H1 (cell line): ENCODE measurements at regions not wholly inside any gene's neighbourhood (a gene's known extent, or its start where the extent isn't known, plus 50 kb on each side); places are given as distances from the start of the nearest gene placed in this dataset.
"Not testable (repeated sequence)": the region's sequence is repeated elsewhere in the genome, so short reads cannot be mapped to it uniquely, and the experiment has no call there.

ENCODE experiments used
- CTCF ChIA-PET: fragments of 300-600 bp; sonication (Branson Sonifier 250); formaldehyde crosslinking; loops from one replicate; lab custom pipeline; 2021; ENCODE audit not compliant: partially characterized antibody; lab: Charles Lee
- POLR2A ChIA-PET: fragments of 300-600 bp; sonication (Branson Sonifier 250); formaldehyde crosslinking; loops from one replicate; lab custom pipeline; 2021; ENCODE audit warnings: inconsistent platforms; ENCODE audit not compliant: partially characterized antibody; lab: Charles Lee
- DNase-seq, 2 experiments: peaks; one replicate each; pipeline versions ENCODE4 v3.0.0 to v3.0.0-alpha.2; 2010 to 2022; ENCODE audit warnings: low spot score in 2 of 2, low read depth in 1 of 2, mixed read lengths in 1 of 2
- FAIRE-seq: peaks from 2 replicates; lab custom pipeline; 2011; peaks lifted over from hg19 to GRCh38; lab: Jason Lieb, UNC
- H2AFZ ChIP-seq: 2 replicates; pipeline ENCODE4 v1.8.1; 2012; ENCODE audit warnings: low read length, inconsistent platforms
- H2AK5ac ChIP-seq: 2 replicates; pipeline ENCODE4 v1.6.1; 2013; ENCODE audit warnings: low read depth, low read length
- H2BK120ac ChIP-seq: replicated peaks from 2 replicates; pipeline ENCODE3; 2013; ENCODE audit warnings: low read depth, low read length, inconsistent platforms
- H2BK12ac ChIP-seq: 2 replicates; pipeline ENCODE4 v1.6.1; 2013; ENCODE audit warnings: low read depth, low read length
- H2BK15ac ChIP-seq: 2 replicates; pipeline ENCODE4 v1.6.1; 2013; ENCODE audit warnings: low read length
- H2BK20ac ChIP-seq: 2 replicates; pipeline ENCODE4 v1.6.1; 2013; ENCODE audit warnings: low read length
- H2BK5ac ChIP-seq: 2 replicates; pipeline ENCODE4 v1.6.1; 2013; ENCODE audit warnings: low read depth, low read length
- H3K14ac ChIP-seq: 2 replicates; pipeline ENCODE4 v1.6.1; 2013; ENCODE audit warnings: inconsistent platforms; ENCODE audit not compliant: insufficient read length
- H3K18ac ChIP-seq: 2 replicates; pipeline ENCODE4 v1.6.1; 2013; ENCODE audit warnings: low read length; ENCODE audit errors: extremely low read depth
- H3K23ac ChIP-seq: 2 replicates; pipeline ENCODE4 v1.6.1; 2013; ENCODE audit warnings: inconsistent platforms; ENCODE audit not compliant: insufficient read length
- H3K23me2 ChIP-seq: 2 replicates; pipeline ENCODE4 v1.6.1; 2013; ENCODE audit warnings: low read depth, low read length
- H3K27ac ChIP-seq: 2 replicates; pipeline ENCODE4 v1.6.1; 2011; ENCODE audit warnings: low read depth, low read length, inconsistent platforms
- H3K27me3 ChIP-seq, 4 experiments: replicated peaks in 1 of 4; 1 replicate in 1 of 4; 2 replicates in 3 of 4; pipeline versions ENCODE4 v1.6.1 to v1.8.1; 2011 to 2013; ENCODE audit warnings: low read length in 3 of 4, mild to moderate bottlenecking in 3 of 4, inconsistent platforms in 2 of 4, mixed read lengths in 2 of 4, moderate library complexity in 1 of 4; ENCODE audit not compliant: control insufficient read depth in 3 of 4, insufficient read depth in 3 of 4; ENCODE audit errors: extremely low read depth in 1 of 4
- H3K36me3 ChIP-seq, 4 experiments: 2 replicates each; pipeline versions ENCODE4 v1.6.1 to v1.8.1; 2011 to 2013; ENCODE audit warnings: mild to moderate bottlenecking in 4 of 4, low read length in 3 of 4, moderate library complexity in 2 of 4, control low read depth in 1 of 4, inconsistent platforms in 1 of 4; ENCODE audit not compliant: insufficient read depth in 4 of 4, control insufficient read depth in 2 of 4
- H3K4ac ChIP-seq: replicated peaks from 2 replicates; pipeline ENCODE3; 2013; ENCODE audit warnings: low read length, low read depth, mixed read lengths, inconsistent platforms; ENCODE audit not compliant: insufficient read length
- H3K4me1 ChIP-seq, 4 experiments: replicated peaks in 1 of 4; 1 replicate in 1 of 4; 2 replicates in 3 of 4; pipeline versions ENCODE4 v1.6.1 to v1.8.1; 2011 to 2013; ENCODE audit warnings: low read length in 3 of 4, inconsistent platforms in 2 of 4, mixed read lengths in 1 of 4; ENCODE audit not compliant: insufficient read depth in 4 of 4, control insufficient read depth in 3 of 4
- H3K4me2 ChIP-seq, 2 experiments: 2 replicates each; pipeline versions ENCODE4 v1.6.1 to v1.8.1; 2011 to 2013; ENCODE audit warnings: low read depth in 2 of 2, low read length in 2 of 2, control low read depth in 1 of 2, inconsistent platforms in 1 of 2, mild to moderate bottlenecking in 1 of 2; ENCODE audit not compliant: insufficient read depth in 1 of 2
- H3K4me3 ChIP-seq, 4 experiments: fragments of 200-600, 300-600 bp in 1 of 4; sonication (generic), shearing (Covaris generic), sonication (Bioruptor Twin) in 1 of 4; 2 replicates each; pipeline versions ENCODE4 v1.5.1 to v1.8.1; 2011 to 2016; ENCODE audit warnings: low read length in 4 of 4, low read depth in 3 of 4, control low read depth in 2 of 4, inconsistent platforms in 2 of 4, mild to moderate bottlenecking in 2 of 4, mixed read lengths in 1 of 4, moderate library complexity in 1 of 4; ENCODE audit not compliant: insufficient read depth in 2 of 4; ENCODE audit errors: extremely low read depth in 1 of 4
- H3K56ac ChIP-seq: replicated peaks from 2 replicates; pipeline ENCODE3; 2013; ENCODE audit warnings: low read depth, mild to moderate bottlenecking, mixed read lengths, low read length, inconsistent platforms; ENCODE audit not compliant: insufficient read length
- H3K79me1 ChIP-seq: 2 replicates; pipeline ENCODE4 v1.6.1; 2013; ENCODE audit warnings: low read depth, low read length, control low read depth
- H3K79me2 ChIP-seq, 2 experiments: 2 replicates each; pipeline versions ENCODE4 v1.6.1 to v1.8.1; 2012 to 2013; ENCODE audit warnings: low read length in 2 of 2, mild to moderate bottlenecking in 2 of 2, inconsistent platforms in 1 of 2; ENCODE audit not compliant: insufficient read depth in 2 of 2, control insufficient read depth in 1 of 2
- H3K9ac ChIP-seq, 4 experiments: replicated peaks in 1 of 4; 1 replicate in 1 of 4; 2 replicates in 3 of 4; pipeline versions ENCODE4 v1.6.1 to v1.8.1; 2011 to 2013; ENCODE audit warnings: low read depth in 3 of 4, low read length in 3 of 4, control low read depth in 2 of 4, mild to moderate bottlenecking in 2 of 4, moderate library complexity in 2 of 4, inconsistent platforms in 1 of 4; ENCODE audit errors: extremely low read depth in 1 of 4
- H3K9me3 ChIP-seq, 2 experiments: 2 replicates each; pipeline versions ENCODE4 v1.6.1 to v1.8.1; 2012 to 2013; ENCODE audit warnings: mild to moderate bottlenecking in 2 of 2, moderate library complexity in 2 of 2, control low read depth in 1 of 2, inconsistent platforms in 1 of 2, low read depth in 1 of 2, low read length in 1 of 2, mixed read lengths in 1 of 2; ENCODE audit not compliant: insufficient read depth in 2 of 2
- H4K20me1 ChIP-seq, 2 experiments: replicated peaks in 1 of 2; 2 replicates each; pipeline versions ENCODE3 to v1.8.1; 2011 to 2013; ENCODE audit warnings: inconsistent platforms in 2 of 2, low read length in 2 of 2, mild to moderate bottlenecking in 1 of 2; ENCODE audit not compliant: insufficient read depth in 2 of 2, control insufficient read depth in 1 of 2
- H4K5ac ChIP-seq: 2 replicates; pipeline ENCODE4 v1.6.1; 2013; ENCODE audit warnings: low read length, low read depth, mixed read lengths, inconsistent platforms; ENCODE audit not compliant: insufficient read length
- H4K8ac ChIP-seq: 2 replicates; pipeline ENCODE4 v1.8.0; 2013; ENCODE audit warnings: mild to moderate bottlenecking, moderate library complexity, low read length, inconsistent platforms; ENCODE audit not compliant: insufficient read depth; ENCODE audit errors: extremely low read depth
- H4K91ac ChIP-seq: replicated peaks from 2 replicates; pipeline ENCODE3; 2013; ENCODE audit warnings: low read length, mixed read lengths, inconsistent platforms; ENCODE audit not compliant: insufficient read length
- WGBS, 2 experiments: shearing (Covaris generic) in 1 of 2; methylation state at CpG; one replicate each; pipeline versions ENCODE4 v1.1.6 to v1.1.7; 2013 to 2015; ENCODE audit warnings: low lambda C conversion rate in 2 of 2, mixed read lengths in 2 of 2, inconsistent platforms in 1 of 2, low coverage in 1 of 2, missing lambda C conversion rate in 1 of 2; ENCODE audit not compliant: insufficient replicate concordance in 2 of 2, insufficient coverage in 1 of 2, insufficient read length in 1 of 2; ENCODE audit errors: extremely low coverage in 1 of 2, missing lambda C conversion rate in 1 of 2; 5-methylcytosine and 5-hydroxymethylcytosine counted together

GRCh38 chr16:18230505-18230904 is 106.0 kb downstream of the NPIPA8 start:
- H3K9ac ChIP-seq, H3K4me2 ChIP-seq, H3K4ac ChIP-seq, H2BK12ac ChIP-seq, H3K27me3 ChIP-seq, H3K23me2 ChIP-seq, H3K36me3 ChIP-seq, H2BK15ac ChIP-seq, DNase-seq, H3K56ac ChIP-seq, H3K18ac ChIP-seq, CTCF ChIA-PET, H4K91ac ChIP-seq, H3K79me1 ChIP-seq, H3K79me2 ChIP-seq, H3K4me3 ChIP-seq, H2BK5ac ChIP-seq, H2BK120ac ChIP-seq, H3K27ac ChIP-seq, H4K8ac ChIP-seq, H3K4me1 ChIP-seq, H3K23ac ChIP-seq, H2BK20ac ChIP-seq, H4K5ac ChIP-seq, H4K20me1 ChIP-seq, POLR2A ChIA-PET, H2AFZ ChIP-seq, H2AK5ac ChIP-seq, FAIRE-seq, H3K14ac ChIP-seq, H3K9me3 ChIP-seq: not testable (repeated sequence)
- WGBS, 2 experiments, result 76% methylated on average over 7 of the region's 13 CpGs; no CpG with 5 or more reads in 1 of the 2 experiments
